Hematopoietic multipotent progenitor cell treated with erythropoietin and hydrocortisone succinate and interleukin-3 and kit ligand, for 4 days (in vitro differentiated cells): ENCODE measurements at regions not wholly inside any gene's neighbourhood (a gene's known extent, or its start where the extent isn't known, plus 50 kb on each side); places are given as distances from the start of the nearest gene placed in this dataset.
"Not testable (repeated sequence)": the region's sequence is repeated elsewhere in the genome, so short reads cannot be mapped to it uniquely, and the experiment has no call there.

Source experiments
- DNase-seq: peaks from one replicate; pipeline ENCODE4 v3.0.0-alpha.2; 2015

DNA sequence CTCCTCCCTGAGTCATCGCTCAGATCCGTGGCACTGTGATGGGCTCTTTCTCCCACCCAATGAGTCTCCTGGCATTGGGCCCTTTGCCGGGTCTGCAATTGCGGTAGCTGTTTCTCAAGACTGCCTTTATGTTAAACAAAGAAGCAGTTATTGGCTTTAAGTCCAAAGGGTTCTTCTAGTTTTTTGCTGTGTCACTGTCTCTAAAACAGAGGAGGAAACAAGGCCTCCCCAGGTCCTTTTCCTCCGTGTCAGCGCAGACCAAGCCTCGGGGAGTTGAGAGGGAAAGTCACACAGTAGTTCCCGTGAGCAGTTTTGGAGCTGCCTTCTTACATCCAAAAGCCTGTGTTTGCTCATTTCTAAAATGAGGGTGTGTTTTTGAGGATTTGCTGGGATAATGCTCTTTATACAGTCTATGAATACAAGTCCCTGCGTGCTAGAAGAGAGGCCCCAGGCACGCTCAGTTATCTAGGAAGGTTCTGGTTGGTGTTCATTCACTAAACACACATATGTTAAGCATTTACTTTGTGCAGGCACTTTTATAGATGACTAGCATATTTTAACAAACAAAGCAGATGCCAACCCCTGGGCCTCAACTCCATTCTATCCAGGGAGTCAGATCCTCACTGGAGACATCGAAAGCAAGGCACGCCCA is 126.0 kb upstream of the PZP start:
- peak; percentile 81 for DNase-seq

GRCh38 chr12:9333161-9333560 is 125.0 kb upstream of the PZP start:
- DNase-seq, result peak; percentile 67

DNA sequence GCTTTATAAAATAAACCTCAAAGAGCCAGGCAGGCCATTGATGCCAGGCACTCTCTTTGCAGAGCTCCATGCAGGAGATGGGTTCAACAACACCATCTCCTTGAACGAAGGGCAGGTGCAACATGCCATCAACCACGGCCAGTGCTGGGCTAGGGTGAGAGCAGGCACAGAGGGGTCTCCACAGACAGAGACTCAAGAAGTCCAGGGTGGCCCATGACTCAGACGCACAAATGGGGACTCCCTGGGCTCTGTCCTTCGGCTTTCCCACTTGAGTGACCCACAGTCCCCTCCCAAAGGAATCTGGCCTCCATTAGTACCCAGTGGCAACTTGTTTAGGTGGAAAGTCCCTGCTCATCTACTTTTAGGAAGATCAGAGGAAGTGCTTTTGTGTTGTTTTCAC is 124.4 kb upstream of the PZP start:
- no peak for DNase-seq

- DNase-seq, result peak; percentile 79
Observed at GRCh38 chr12:9331218-9331626, 123.0 kb upstream of the PZP start.

DNA sequence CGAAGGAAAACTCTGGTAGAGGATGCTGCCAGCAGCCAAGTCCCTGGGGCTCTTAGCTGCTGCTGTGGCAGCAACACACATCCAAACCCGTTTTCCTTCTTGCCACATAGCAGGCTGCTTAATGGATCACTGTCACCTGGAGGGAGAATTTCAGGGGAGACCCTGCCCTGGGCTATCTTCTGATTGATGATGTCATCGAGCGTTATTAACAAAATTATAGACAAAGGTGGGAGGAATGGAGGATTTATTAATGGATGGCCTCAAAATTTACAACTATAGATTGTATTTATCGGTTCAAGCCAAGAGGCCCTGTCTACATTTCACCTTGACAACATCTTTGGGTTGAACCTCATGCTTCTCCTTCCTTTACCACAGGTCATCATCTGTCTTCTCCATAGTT is 120.8 kb upstream of the PZP start:
- DNase-seq, result no peak

DNA sequence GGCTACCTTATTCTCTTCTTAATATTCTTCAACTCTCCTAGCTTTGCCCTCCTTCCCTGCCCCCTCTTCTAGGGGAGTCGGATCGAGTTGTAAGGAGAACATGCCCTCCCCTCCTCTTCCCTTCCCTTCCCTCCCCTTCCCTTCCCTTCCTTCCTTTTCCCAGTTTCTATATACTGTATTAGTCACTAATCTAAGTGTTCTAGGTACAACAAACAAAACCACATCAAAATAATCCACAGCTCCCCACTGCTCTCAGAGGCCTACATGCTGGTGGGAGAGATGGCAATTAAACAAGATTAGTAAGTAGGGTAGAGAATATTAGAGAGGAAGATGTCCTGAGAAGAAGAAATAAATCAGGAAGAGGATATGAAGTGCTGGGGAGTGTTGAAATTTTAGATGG is 119.9 kb upstream of the PZP start:
- no peak for DNase-seq

- DNase-seq, result no peak
Observed at GRCh38 chr12:9327320-9327719, 119.1 kb upstream of the PZP start.

GRCh38 chr12:9326849-9327248 is 118.7 kb upstream of the PZP start:
- DNase-seq, result not testable (repeated sequence)

DNA sequence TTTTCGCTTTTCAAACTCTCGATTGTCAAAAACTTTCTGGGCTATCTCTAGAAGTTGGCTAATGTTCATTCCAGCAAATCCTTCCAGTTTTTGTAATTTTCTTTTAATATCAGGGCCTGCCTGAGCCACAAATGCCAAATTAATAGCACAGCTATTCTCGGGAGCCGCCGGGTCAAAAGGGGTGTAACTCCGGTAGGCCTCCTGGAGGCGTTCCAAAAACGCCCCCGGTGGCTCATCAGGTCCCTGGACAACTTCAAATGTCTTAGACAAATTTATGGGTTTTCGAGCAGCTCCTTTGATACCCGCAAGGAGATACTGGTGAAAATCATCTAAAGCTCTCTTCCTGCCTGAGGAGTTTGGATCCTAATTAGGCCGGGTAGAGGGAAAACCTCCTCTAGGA is 117.9 kb upstream of the PZP start:
- DNase-seq, result no peak

GRCh38 chr12:9325471-9325870 is 117.3 kb upstream of the PZP start:
- no peak for DNase-seq

GRCh38 chr12:9324782-9325181 is 116.6 kb upstream of the PZP start:
- DNase-seq, result no peak

GRCh38 chr12:9323144-9323681 is 115.0 kb upstream of the PZP start:
- no peak for DNase-seq

DNA sequence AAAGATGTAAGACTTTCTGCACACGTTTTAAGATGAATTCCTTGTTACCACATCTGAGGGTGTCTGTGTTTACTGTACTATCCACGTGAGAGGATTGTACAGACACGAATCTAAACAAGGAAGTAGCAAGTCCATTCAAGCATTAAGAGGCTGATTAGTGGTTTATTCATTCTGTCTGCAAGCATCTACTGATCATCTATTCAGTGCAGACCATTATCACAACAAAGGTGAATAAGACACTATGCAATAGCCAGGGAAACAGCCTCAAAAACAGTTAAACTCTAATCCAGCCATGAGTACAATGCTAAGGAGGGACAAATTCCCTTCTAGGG is 111.6 kb upstream of the PZP start:
- no peak for DNase-seq

DNA sequence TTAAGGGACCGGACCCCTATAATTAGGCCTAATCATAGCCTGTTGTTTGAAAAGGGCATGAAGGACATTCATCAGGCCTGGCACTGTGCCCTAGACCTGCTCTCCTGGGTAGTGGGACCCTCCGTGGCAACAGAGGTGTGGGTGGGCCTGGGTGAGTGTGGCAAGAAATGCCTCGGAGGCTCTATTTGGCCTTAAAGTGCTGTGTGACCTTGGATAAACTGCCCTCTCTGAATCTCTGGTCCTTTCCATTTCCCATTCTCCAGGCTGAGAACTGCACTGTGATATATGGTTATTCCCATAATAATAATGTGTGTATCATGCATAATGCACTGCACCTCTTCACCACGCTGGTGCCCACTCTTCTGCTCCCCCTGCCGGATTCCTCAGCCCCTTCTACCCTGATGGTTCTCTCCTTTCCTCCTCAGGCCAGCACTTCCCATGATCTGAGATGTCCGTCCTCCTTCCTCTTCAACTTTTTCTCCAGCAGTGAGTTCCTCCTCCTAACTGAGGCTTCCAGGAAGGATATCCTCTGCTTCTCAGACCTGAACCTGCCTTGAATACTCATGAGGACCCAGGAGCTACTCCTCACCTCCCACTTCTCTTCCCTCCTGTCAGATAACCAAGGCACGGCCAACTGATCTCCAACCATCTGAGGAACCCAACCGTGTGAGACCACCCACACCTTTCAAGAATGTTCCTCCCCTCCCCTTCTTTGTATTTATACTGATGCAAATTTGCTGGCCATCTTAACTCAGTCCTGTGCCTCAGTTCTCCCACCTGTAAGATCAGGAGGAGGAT is 111.0 kb upstream of the PZP start:
- peak; percentile 18 for DNase-seq

DNA sequence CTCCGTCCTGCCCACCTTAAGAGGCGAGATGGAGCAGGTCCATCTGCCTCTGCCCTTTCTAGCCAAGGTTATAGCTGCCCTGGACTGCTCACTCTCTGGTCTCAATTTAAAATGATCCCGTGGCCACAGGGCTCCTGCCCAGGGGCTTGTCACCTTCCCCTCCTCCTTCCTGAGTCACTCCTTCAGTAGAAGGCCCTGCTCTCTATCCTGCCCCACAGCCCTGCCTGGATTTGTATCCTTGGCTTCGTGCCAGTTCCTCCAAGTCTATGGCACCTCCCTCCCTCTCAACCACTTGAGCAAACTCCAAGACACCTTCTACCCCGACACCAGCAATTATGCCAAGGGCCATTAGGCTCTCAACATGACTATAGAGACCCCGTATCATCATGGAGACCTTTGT is 105.3 kb upstream of the PZP start:
- not testable (repeated sequence) for DNase-seq

DNA sequence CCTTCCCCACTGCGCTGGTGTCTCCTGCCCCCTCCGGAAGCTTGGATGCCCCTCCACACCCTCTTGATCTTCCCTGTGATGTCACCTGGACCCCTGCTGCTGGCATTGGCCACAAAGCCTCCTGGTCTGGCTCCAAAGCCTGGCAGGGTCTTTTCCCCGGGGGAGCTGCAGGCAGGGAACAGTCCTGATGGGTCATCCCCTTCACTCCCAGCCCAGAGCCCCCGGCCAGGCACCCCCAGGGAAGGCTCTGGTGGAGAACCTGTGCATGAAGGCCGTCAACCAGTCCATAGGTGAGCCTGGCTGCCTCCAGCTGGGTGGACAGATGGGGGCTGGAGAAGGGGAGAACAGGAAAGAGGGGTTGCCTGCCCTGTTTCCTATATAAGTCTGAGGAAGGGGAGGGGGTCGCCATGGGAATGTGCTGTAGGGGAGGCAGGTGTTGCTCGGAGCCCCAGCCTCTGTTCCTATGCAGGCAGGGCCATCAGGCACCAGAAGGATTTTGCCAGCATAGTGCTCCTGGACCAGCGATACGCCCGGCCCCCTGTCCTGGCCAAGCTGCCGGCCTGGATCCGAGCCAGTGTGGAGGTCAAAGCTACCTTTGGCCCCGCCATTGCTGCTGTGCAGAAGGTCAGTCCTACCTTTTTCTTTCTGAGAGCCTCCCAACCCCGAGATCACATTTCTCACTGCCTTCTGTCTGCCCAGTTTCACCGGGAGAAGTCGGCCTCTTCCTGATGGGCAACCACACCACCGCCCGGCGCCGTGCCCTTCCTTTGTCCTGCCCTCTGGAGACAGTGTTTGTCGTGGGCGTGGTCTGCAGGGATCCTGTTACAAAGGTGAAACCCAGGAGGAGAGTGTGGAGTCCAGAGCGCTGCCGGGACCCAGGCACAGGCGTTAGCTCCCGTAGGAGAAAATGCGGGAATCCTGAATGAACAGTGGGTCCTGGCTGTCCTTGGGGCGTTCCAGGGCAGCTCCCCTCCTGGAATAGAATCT is 104.5 kb upstream of the PZP start:
- DNase-seq, result not testable (repeated sequence)

- DNase-seq, result not testable (repeated sequence)
Observed at GRCh38 chr12:9311454-9311853, 103.3 kb upstream of the PZP start.

DNA sequence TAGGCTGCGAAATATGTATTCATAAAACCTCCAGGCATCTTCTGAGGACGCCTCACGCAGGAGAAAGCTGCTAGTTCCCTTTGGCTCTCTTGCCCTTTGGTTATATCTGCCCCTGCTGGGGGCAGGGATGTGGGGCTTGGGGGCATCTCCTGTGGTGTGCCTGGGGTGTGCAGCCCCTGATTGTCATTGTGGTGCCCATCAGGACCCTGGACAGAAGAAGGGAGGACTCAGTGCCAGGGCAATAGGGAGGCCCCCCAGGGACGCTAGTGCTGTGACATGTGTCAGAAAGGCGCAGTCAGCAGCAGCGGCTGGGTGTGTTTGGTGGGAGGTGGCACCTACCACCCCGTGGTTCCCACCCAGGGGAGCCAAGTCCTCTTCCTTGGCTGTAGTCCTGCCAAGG is 102.5 kb upstream of the PZP start:
- not testable (repeated sequence) for DNase-seq

GRCh38 chr12:9309749-9310148 is 101.6 kb upstream of the PZP start:
- not testable (repeated sequence) for DNase-seq

- DNase-seq, result not testable (repeated sequence)
Observed at GRCh38 chr12:9308745-9309144, 100.5 kb upstream of the PZP start.

GRCh38 chr12:9308163-9308562 is 100.0 kb upstream of the PZP start:
- DNase-seq, result not testable (repeated sequence)

GRCh38 chr12:9307255-9307654 is 99.1 kb upstream of the PZP start:
- DNase-seq, result not testable (repeated sequence)

DNA sequence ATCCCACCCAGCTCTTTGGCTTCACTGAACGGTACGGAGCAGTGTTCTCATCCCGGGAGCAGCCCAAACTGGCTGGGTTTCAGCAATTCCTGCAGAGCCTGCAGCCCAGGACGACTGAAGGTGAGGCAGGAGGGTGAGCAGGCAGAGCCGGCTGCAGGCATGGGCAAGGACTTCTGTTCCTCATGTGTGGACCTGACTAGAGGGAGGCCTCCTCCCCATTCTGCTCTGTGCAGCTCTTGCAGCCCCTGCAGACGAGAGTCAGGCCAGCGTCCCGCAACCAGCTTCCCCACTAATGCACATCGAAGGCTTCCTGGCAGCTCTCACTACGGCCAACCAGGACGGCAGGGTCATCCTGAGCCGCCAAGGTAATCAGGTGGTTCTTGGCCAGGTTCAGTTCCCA is 97.8 kb upstream of the PZP start:
- DNase-seq, result not testable (repeated sequence)
